ENCODE measurements at regions not wholly inside any gene's neighbourhood (a gene's known extent, or its start where the extent isn't known, plus 50 kb on each side); places are given as distances from the start of the nearest gene placed in this dataset.

- Histone ChIP-seq H3K4me1 (no peaks in the 10 kb centered on the region), H3K27me3 (no peaks in the 10 kb centered on the region), H3K4me3 (no peak overlapping the region), H3K9me3 (no peaks in the 10 kb centered on the region), H3K27ac (no peak overlapping the region), H3K36me3 (no peaks in the 10 kb centered on the region)
- TF ChIP-seq POLR2A (IDR thresholded peaks at IDR 0.05) (no peak), CTCF (IDR thresholded peaks at IDR 0.05) (no peak)
- no peak for DNase-seq
Measured at GRCh38 chr1:199082778-199083389, 444.0 kb downstream of the PTPRC start.

- no peak overlapping the region for H3K4me3 ChIP-seq
- no peaks in the 10 kb centered on the region for H3K4me1 ChIP-seq
- no peaks in the 10 kb centered on the region for H3K36me3 ChIP-seq
- TF ChIP-seq CTCF (IDR thresholded peaks at IDR 0.05) (no peak), POLR2A (IDR thresholded peaks at IDR 0.05) (no peak)
- H3K9me3 ChIP-seq: no peaks in the 10 kb centered on the region
- H3K27ac ChIP-seq: no peak overlapping the region
- no peaks in the 10 kb centered on the region for H3K27me3 ChIP-seq
- no peak for DNase-seq
Measured at GRCh38 chr1:199083680-199084079, 444.8 kb downstream of the PTPRC start.

- H3K9me3 ChIP-seq: no peaks in the 10 kb centered on the region
- no peak for DNase-seq
- TF ChIP-seq POLR2A (IDR thresholded peaks at IDR 0.05) (no peak), CTCF (IDR thresholded peaks at IDR 0.05) (no peak)
- no peaks in the 10 kb centered on the region for H3K4me1 ChIP-seq
- no peak overlapping the region for H3K4me3 ChIP-seq
- H3K27ac ChIP-seq: no peak overlapping the region
- H3K36me3 ChIP-seq: no peaks in the 10 kb centered on the region
- H3K27me3 ChIP-seq: no peaks in the 10 kb centered on the region
Measured at GRCh38 chr1:199084293-199084692, 445.5 kb downstream of the PTPRC start.

GRCh38 chr1:199085903-199086302 is 447.1 kb downstream of the PTPRC start:
- Histone ChIP-seq H3K9me3 (no peaks in the 10 kb centered on the region), H3K27me3 (no peaks in the 10 kb centered on the region), H3K4me3 (no peak overlapping the region), H3K4me1 (no peaks in the 10 kb centered on the region), H3K36me3 (no peaks in the 10 kb centered on the region), H3K27ac (no peak overlapping the region)
- no peak for TF ChIP-seq POLR2A (IDR thresholded peaks at IDR 0.05)
- no peak for TF ChIP-seq CTCF (IDR thresholded peaks at IDR 0.05)
- no peak for DNase-seq

- Histone ChIP-seq H3K9me3 (no peaks in the 10 kb centered on the region), H3K4me1 (no peaks in the 10 kb centered on the region), H3K4me3 (no peak overlapping the region), H3K27me3 (no peaks in the 10 kb centered on the region), H3K27ac (no peak overlapping the region), H3K36me3 (no peaks in the 10 kb centered on the region)
- TF ChIP-seq POLR2A (IDR thresholded peaks at IDR 0.05) (no peak), CTCF (IDR thresholded peaks at IDR 0.05) (no peak)
- DNase-seq: no peak
Measured at GRCh38 chr1:199087144-199087543, 448.3 kb downstream of the PTPRC start.

All from Peyer's patch (tissue), 4 donors.